Liver (tissue), 8 donors: ENCODE measurements at regions not wholly inside any gene's neighbourhood (a gene's known extent, or its start where the extent isn't known, plus 50 kb on each side); places are given as distances from the start of the nearest gene placed in this dataset.

Source experiments
- DNase-seq: peaks from one replicate; pipeline ENCODE4 v3.0.0-alpha.2; 2017; ENCODE audit warnings: low spot score
- H3K27ac ChIP-seq, 2 donors: one replicate each; pipeline ENCODE4 v1.7.0; 2013; ENCODE audit warnings: inconsistent platforms in 2 of 2, low read length in 2 of 2, control low read depth in 1 of 2, low read depth in 1 of 2, mild to moderate bottlenecking in 1 of 2
- H3K27me3 ChIP-seq, 4 donors: one replicate each; pipeline versions ENCODE4 v1.6.1 to v1.7.0; 2013; ENCODE audit warnings: low read length in 3 of 4, inconsistent platforms in 1 of 4, mild to moderate bottlenecking in 1 of 4, moderate library complexity in 1 of 4; ENCODE audit not compliant: control insufficient read depth in 4 of 4, insufficient read depth in 4 of 4
- H3K36me3 ChIP-seq, 4 donors: one replicate each; pipeline versions ENCODE4 v1.6.1 to v1.7.0; 2013; ENCODE audit warnings: low read length in 3 of 4, mild to moderate bottlenecking in 3 of 4, low read depth in 1 of 4, moderate library complexity in 1 of 4; ENCODE audit not compliant: control insufficient read depth in 4 of 4, insufficient read depth in 3 of 4
- H3K4me1 ChIP-seq, 4 donors: one replicate each; pipeline versions ENCODE4 v1.6.1 to v1.7.0; 2013; ENCODE audit warnings: low read length in 3 of 4, mild to moderate bottlenecking in 3 of 4, moderate library complexity in 1 of 4; ENCODE audit not compliant: control insufficient read depth in 4 of 4, insufficient read depth in 4 of 4
- H3K4me3 ChIP-seq, 3 donors: one replicate each; pipeline versions ENCODE4 v1.6.1 to v1.7.0; 2013; ENCODE audit warnings: low read length in 3 of 3, control low read depth in 1 of 3, low read depth in 1 of 3, mild to moderate bottlenecking in 1 of 3
- H3K9ac ChIP-seq, 2 donors: one replicate each; pipeline ENCODE4 v1.7.0; 2013; ENCODE audit warnings: low read length in 2 of 2, mild to moderate bottlenecking in 2 of 2, moderate library complexity in 2 of 2, control low read depth in 1 of 2, low read depth in 1 of 2
- H3K9me3 ChIP-seq, 4 donors: one replicate each; pipeline versions ENCODE4 v1.6.1 to v1.7.0; 2013; ENCODE audit warnings: low read length in 3 of 4; ENCODE audit not compliant: control insufficient read depth in 4 of 4
- FOXA1 ChIP-seq: IDR thresholded peaks from 2 replicates; pipeline ENCODE4 v1.6.1; 2016; ENCODE audit warnings: antibody characterized with exemption
- FOXA2 ChIP-seq: IDR thresholded peaks from 2 replicates; pipeline ENCODE4 v1.6.1; 2016; ENCODE audit warnings: antibody characterized with exemption
- HNF4A ChIP-seq, 2 donors: conservative IDR thresholded peaks; 2 replicates each; pipeline ENCODE4 v1.6.1; 2016; ENCODE audit warnings: antibody characterized with exemption in 2 of 2, mild to moderate bottlenecking in 2 of 2
- HNF4G ChIP-seq: IDR thresholded peaks from 2 replicates; pipeline ENCODE4 v1.6.1; 2016; ENCODE audit warnings: antibody characterized with exemption
- JUND ChIP-seq, 2 donors: IDR thresholded peaks; 2 replicates each; pipeline ENCODE4 v1.6.1; 2016; ENCODE audit warnings: antibody characterized with exemption in 2 of 2
- NR2F2 ChIP-seq: IDR thresholded peaks from 2 replicates; pipeline ENCODE4 v1.6.1; 2016; ENCODE audit warnings: antibody characterized with exemption
- RAD21 ChIP-seq, 2 donors: IDR thresholded peaks; 2 replicates each; pipeline ENCODE4 v1.6.1; 2016; ENCODE audit warnings: antibody characterized with exemption in 2 of 2, mild to moderate bottlenecking in 2 of 2
- RXRA ChIP-seq, 2 donors: IDR thresholded peaks; 2 replicates each; pipeline ENCODE4 v1.6.1; 2017 to 2018; ENCODE audit warnings: antibody characterized with exemption in 2 of 2, mild to moderate bottlenecking in 1 of 2
- TAF1 ChIP-seq: conservative IDR thresholded peaks from 2 replicates; pipeline ENCODE4 v1.6.1; 2016; ENCODE audit warnings: antibody characterized with exemption, mild to moderate bottlenecking
- YY1 ChIP-seq: IDR thresholded peaks from 2 replicates; pipeline ENCODE4 v1.6.1; 2016; ENCODE audit warnings: antibody characterized with exemption, mild to moderate bottlenecking
- WGBS: extraction: QIAGEN DNeasy Blood & Tissue Kit; methylation state at CpG from one replicate; pipeline ENCODE4 v1.1.7; 2013; 5-methylcytosine and 5-hydroxymethylcytosine counted together
- TF ChIP-seq, protein P1 (sequence below): IDR thresholded peaks from 2 replicates; pipeline ENCODE4 v1.6.1; 2016; ENCODE audit warnings: antibody characterized with exemption
- TF ChIP-seq, protein P2 (sequence below): fragments of 150-350 bp; IDR thresholded peaks from 2 replicates; pipeline ENCODE4 v1.5.1; 2017; ENCODE audit warnings: improper control_type of control experiment, low read depth, low read length; ENCODE audit not compliant: missing input control
- TF ChIP-seq, protein P3 (sequence below): IDR thresholded peaks from 2 replicates; pipeline ENCODE4 v1.6.1; 2016; ENCODE audit warnings: antibody characterized with exemption, mild to moderate bottlenecking
- donor health status: healthy.
- donor health status: healthy.
- donor health status: healthy.
- donor health status: healthy.
- donor health status: healthy.

DNA sequence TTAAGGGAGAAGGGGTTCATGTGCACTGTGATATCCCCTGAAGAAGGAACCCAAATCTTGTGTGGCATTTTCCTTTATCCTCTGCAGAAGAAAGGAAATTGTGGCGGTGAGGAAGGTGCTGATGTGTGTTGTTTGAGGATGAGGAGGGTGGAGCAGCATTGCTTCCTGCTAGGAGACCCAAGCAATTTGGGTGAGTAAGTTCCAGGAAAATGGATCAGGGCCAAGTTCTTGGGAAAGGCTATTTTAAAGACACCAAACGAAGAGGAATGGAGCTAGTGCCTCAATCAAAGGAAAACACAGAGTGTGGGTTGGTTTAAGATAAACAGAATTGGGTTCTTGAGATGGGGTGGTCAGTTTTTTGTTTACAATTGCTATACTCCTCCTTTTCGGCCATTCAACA is 86.7 kb upstream of the MARK1 start:
- Histone ChIP-seq H3K4me3 (no peak overlapping the region), H3K4me1 (no peaks in the 10 kb centered on the region), H3K9ac (no peak overlapping the region), H3K9me3 (no peaks in the 10 kb centered on the region), H3K36me3 (no peaks in the 10 kb centered on the region), H3K27me3 (no peaks in the 10 kb centered on the region), H3K27ac (no peak overlapping the region)
- no peak for DNase-seq
- no peak for TF ChIP-seq FOXA2
- TF ChIP-seq RXRA (IDR thresholded peaks at IDR 0.05), result no peak
- WGBS, result 50% methylated on average over 3 of the region's 3 CpGs

- WGBS, result 92% methylated on average over 2 of the region's 2 CpGs
- DNase-seq, result no peak
- H3K27me3 ChIP-seq, result no peaks in the 10 kb centered on the region
- H3K4me3 ChIP-seq, result no peak overlapping the region
- no peak for TF ChIP-seq HNF4A (conservative IDR thresholded peaks at IDR 0.05)
- TF ChIP-seq JUND (IDR thresholded peaks at IDR 0.05), result no peak
- TF ChIP-seq, protein P1, sequence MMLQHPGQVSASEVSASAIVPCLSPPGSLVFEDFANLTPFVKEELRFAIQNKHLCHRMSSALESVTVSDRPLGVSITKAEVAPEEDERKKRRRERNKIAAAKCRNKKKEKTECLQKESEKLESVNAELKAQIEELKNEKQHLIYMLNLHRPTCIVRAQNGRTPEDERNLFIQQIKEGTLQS, result no peak
- TF ChIP-seq TAF1, result no peak
- TF ChIP-seq, protein P2, sequence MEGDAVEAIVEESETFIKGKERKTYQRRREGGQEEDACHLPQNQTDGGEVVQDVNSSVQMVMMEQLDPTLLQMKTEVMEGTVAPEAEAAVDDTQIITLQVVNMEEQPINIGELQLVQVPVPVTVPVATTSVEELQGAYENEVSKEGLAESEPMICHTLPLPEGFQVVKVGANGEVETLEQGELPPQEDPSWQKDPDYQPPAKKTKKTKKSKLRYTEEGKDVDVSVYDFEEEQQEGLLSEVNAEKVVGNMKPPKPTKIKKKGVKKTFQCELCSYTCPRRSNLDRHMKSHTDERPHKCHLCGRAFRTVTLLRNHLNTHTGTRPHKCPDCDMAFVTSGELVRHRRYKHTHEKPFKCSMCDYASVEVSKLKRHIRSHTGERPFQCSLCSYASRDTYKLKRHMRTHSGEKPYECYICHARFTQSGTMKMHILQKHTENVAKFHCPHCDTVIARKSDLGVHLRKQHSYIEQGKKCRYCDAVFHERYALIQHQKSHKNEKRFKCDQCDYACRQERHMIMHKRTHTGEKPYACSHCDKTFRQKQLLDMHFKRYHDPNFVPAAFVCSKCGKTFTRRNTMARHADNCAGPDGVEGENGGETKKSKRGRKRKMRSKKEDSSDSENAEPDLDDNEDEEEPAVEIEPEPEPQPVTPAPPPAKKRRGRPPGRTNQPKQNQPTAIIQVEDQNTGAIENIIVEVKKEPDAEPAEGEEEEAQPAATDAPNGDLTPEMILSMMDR, result no peak
- no peaks in the 10 kb centered on the region for H3K4me1 ChIP-seq
- H3K9me3 ChIP-seq, result no peaks in the 10 kb centered on the region
- H3K36me3 ChIP-seq, result no peaks in the 10 kb centered on the region
- H3K9ac ChIP-seq, result no peak overlapping the region
- H3K27ac ChIP-seq, result no peak overlapping the region
These were observed 89.2 kb upstream of the MARK1 start for GRCh38 chr1:220438741-220439140.

GRCh38 chr1:220432408-220432807 is 95.5 kb upstream of the MARK1 start:
- H3K36me3 ChIP-seq, result no peaks in the 10 kb centered on the region
- no peak for DNase-seq
- TF ChIP-seq HNF4G (no peak), FOXA1 (no peak), RXRA (IDR thresholded peaks at IDR 0.05) (no peak), FOXA2 (no peak), RAD21 (IDR thresholded peaks at IDR 0.05) (no peak), YY1 (no peak), NR2F2 (no peak)
- TF ChIP-seq, protein P3, sequence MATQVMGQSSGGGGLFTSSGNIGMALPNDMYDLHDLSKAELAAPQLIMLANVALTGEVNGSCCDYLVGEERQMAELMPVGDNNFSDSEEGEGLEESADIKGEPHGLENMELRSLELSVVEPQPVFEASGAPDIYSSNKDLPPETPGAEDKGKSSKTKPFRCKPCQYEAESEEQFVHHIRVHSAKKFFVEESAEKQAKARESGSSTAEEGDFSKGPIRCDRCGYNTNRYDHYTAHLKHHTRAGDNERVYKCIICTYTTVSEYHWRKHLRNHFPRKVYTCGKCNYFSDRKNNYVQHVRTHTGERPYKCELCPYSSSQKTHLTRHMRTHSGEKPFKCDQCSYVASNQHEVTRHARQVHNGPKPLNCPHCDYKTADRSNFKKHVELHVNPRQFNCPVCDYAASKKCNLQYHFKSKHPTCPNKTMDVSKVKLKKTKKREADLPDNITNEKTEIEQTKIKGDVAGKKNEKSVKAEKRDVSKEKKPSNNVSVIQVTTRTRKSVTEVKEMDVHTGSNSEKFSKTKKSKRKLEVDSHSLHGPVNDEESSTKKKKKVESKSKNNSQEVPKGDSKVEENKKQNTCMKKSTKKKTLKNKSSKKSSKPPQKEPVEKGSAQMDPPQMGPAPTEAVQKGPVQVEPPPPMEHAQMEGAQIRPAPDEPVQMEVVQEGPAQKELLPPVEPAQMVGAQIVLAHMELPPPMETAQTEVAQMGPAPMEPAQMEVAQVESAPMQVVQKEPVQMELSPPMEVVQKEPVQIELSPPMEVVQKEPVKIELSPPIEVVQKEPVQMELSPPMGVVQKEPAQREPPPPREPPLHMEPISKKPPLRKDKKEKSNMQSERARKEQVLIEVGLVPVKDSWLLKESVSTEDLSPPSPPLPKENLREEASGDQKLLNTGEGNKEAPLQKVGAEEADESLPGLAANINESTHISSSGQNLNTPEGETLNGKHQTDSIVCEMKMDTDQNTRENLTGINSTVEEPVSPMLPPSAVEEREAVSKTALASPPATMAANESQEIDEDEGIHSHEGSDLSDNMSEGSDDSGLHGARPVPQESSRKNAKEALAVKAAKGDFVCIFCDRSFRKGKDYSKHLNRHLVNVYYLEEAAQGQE, result no peak
- TF ChIP-seq, protein P1, result no peak
- 94% methylated on average over 1 of the region's 1 CpG for WGBS
- H3K9me3 ChIP-seq, result no peaks in the 10 kb centered on the region
- no peaks in the 10 kb centered on the region for H3K27me3 ChIP-seq
- no peak overlapping the region for H3K4me3 ChIP-seq
- H3K27ac ChIP-seq, result no peak overlapping the region
- H3K4me1 ChIP-seq, result no peaks in the 10 kb centered on the region
- no peak overlapping the region for H3K9ac ChIP-seq
